GM12872 (cell line): ENCODE measurements at regions not wholly inside any gene's neighbourhood (a gene's known extent, or its start where the extent isn't known, plus 50 kb on each side); places are given as distances from the start of the nearest gene placed in this dataset.

Source experiments
- TF ChIP-seq, protein P1 (sequence below): IDR thresholded peaks from 3 replicates; pipeline ENCODE4 v1.5.1; 2011; ENCODE audit warnings: low read depth, mild to moderate bottlenecking, low read length, moderate library complexity; ENCODE audit not compliant: insufficient read depth

DNA sequence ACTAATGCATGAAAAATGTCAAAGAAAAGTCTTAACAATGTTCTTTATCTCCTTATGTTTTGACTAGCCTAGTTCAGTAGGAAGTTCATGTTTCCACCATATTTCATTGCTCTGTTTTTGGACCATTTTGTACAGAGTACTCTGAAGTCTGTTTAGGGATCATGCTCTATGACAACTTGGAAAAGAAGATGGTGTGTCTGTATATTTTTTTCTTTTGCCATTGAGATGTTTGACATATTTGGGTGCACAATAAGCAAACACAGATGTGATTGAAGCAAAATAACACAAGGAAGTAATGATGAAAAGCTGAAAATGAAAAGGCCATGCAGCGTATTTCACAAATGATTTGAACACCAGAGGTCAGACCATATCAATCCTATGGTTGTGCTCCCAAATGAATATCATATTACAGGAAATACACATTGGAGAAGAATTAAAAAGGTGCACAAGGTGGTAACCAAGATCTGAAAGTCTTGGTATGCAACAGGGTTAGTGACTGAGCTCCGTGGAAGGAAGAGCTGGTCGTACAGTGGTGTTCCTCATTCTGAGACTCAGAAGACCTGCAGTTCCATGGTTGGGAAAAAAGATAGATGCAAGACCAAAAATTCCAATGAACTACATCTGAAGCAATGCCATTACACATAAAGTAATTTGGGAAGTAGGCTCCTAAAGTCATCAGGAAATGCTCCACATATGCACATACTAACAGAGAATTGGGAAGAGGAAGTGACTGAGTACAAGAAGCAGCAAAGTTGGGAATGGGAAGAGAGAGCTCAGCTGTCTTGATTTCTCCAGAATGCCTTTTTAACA lies 463.5 kb downstream of the LMO4 start:
- TF ChIP-seq, protein P1, sequence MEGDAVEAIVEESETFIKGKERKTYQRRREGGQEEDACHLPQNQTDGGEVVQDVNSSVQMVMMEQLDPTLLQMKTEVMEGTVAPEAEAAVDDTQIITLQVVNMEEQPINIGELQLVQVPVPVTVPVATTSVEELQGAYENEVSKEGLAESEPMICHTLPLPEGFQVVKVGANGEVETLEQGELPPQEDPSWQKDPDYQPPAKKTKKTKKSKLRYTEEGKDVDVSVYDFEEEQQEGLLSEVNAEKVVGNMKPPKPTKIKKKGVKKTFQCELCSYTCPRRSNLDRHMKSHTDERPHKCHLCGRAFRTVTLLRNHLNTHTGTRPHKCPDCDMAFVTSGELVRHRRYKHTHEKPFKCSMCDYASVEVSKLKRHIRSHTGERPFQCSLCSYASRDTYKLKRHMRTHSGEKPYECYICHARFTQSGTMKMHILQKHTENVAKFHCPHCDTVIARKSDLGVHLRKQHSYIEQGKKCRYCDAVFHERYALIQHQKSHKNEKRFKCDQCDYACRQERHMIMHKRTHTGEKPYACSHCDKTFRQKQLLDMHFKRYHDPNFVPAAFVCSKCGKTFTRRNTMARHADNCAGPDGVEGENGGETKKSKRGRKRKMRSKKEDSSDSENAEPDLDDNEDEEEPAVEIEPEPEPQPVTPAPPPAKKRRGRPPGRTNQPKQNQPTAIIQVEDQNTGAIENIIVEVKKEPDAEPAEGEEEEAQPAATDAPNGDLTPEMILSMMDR, result no peak

- TF ChIP-seq, protein P1, result no peak
These were observed 466.3 kb downstream of the LMO4 start for GRCh38 chr1:87794788-87795614.

GRCh38 chr1:87795615-87796337 lies 467.1 kb downstream of the LMO4 start:
- TF ChIP-seq, protein P1, result no peak

DNA sequence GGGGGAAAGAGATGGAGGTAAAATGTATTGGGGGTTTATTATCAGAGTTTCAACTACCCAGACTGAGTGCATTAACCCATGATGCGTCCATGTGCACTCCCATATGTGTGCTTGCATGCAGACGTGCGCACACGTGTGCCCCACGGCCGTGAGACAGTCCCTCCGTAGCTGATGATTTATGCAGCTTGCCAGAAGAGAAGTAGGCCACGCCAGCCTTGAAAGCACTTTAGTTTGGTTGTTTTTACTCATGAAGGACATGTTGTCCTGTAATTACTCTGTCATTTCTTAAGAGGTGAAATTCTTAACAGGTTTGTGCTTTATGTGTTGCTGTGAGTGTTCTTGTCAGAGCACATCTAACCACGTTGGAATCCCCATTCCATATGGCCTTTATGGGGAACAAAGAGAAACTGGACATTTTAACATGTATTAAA lies 467.8 kb downstream of the LMO4 start:
- TF ChIP-seq, protein P1, result no peak

GRCh38 chr1:87799451-87799850 lies 470.8 kb downstream of the LMO4 start:
- TF ChIP-seq, protein P1, result no peak

GRCh38 chr1:87800006-87800405 lies 471.3 kb downstream of the LMO4 start:
- TF ChIP-seq, protein P1, result no peak

DNA sequence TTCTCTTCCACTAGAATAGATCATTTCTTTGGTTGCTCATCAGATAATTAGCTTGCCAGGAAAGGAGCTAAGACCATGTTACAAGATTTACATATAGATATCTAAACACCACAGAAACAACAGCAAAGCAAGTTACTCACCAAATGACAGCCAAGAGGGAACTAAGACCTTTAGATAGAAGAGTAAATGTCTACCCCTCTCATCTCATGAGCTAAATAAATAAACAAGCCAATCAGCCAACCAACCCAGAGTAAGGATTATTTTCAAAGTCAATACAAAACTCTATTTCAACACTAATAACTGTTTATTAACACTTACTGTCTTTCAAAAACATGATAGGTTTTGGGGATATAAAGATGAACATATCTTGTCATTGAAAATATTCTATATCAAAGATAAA lies 474.7 kb downstream of the LMO4 start:
- TF ChIP-seq, protein P1, result no peak
